Ishikawa (cell line): ENCODE measurements at regions not wholly inside any gene's neighbourhood (a gene's known extent, or its start where the extent isn't known, plus 50 kb on each side); places are given as distances from the start of the nearest gene placed in this dataset.

Source experiments
- CEBPB ChIP-seq: IDR thresholded peaks from 2 replicates; pipeline ENCODE4 v1.6.1; 2012
- EGR1 ChIP-seq: IDR thresholded peaks from 2 replicates; pipeline ENCODE4 v1.6.1; 2012
- EP300 ChIP-seq: IDR thresholded peaks from 2 replicates; pipeline ENCODE4 v1.6.1; 2012; ENCODE audit warnings: borderline replicate concordance
- FOXM1 ChIP-seq: IDR thresholded peaks from 2 replicates; pipeline ENCODE4 v1.6.1; 2012; ENCODE audit warnings: low read depth, borderline replicate concordance
- MAX ChIP-seq: IDR thresholded peaks from 2 replicates; pipeline ENCODE4 v1.6.1; 2012
- NFIC ChIP-seq: IDR thresholded peaks from 2 replicates; pipeline ENCODE4 v1.6.1; 2012
- RAD21 ChIP-seq: IDR thresholded peaks from 2 replicates; pipeline ENCODE4 v1.6.1; 2012; ENCODE audit warnings: low read depth
- REST ChIP-seq: IDR thresholded peaks from 2 replicates; pipeline ENCODE4 v1.6.1; 2012; ENCODE audit warnings: low read depth, mild to moderate bottlenecking
- TAF1 ChIP-seq: IDR thresholded peaks from 2 replicates; pipeline ENCODE4 v1.6.1; 2012; ENCODE audit warnings: low read depth, mild to moderate bottlenecking
- TCF12 ChIP-seq: IDR thresholded peaks from 2 replicates; pipeline ENCODE4 v1.6.1; 2012; ENCODE audit warnings: low read depth
- YY1 ChIP-seq: IDR thresholded peaks from 2 replicates; pipeline ENCODE4 v1.6.1; 2012; ENCODE audit warnings: low read depth

- TF ChIP-seq NFIC (no peak), TAF1 (no peak), EP300 (no peak), MAX (no peak), REST (no peak), CEBPB (no peak), YY1 (no peak), RAD21 (no peak), FOXM1 (no peak), TCF12 (no peak), EGR1 (no peak)
These were observed 196.1 kb downstream of the TTC6 start for GRCh38 chr14:37791384-37792036.
